ENCODE measurements at regions not wholly inside any gene's neighbourhood (a gene's known extent, or its start where the extent isn't known, plus 50 kb on each side); places are given as distances from the start of the nearest gene placed in this dataset.
"Not testable (repeated sequence)": the region's sequence is repeated elsewhere in the genome, so short reads cannot be mapped to it uniquely, and the experiment has no call there.

DNA sequence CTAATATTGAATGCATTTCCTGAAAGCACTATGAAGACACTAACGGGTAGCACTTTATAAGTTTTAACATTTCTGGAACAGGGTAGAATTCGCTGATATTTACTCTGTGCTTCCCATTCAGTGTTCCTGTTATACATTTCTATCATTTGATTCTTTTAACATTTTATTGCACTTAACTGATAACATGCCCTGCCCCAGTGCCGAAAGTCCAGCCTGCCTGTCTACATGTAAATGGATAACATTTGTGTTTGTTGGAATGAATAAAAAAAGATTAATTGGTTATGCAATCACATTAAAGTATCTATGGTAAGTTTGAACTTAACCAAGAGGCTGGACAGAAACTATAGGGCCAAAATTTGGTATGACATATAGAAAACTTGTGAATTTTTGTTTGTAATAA, 790.5 kb upstream of the TPTE start:
- no peak for TF ChIP-seq CTCF (IDR thresholded peaks at IDR 0.05; ENCODE audit: insufficient read depth, low read length, severe bottlenecking)
- FAIRE-seq (no peak), DNase-seq (ENCODE audit: low read depth) (no peak)
- H3K36me3 ChIP-seq (ENCODE audit: control insufficient read depth, insufficient read depth, low read length) = no peaks in the 10 kb centered on the region
- H3K4me3 ChIP-seq (ENCODE audit: low read depth, low read length) = no peak overlapping the region
- H3K27me3 ChIP-seq (ENCODE audit: control insufficient read depth, insufficient read depth, low read length) = no peaks in the 10 kb centered on the region

GRCh38 chr21:9731317-9731716, 790.1 kb upstream of the TPTE start:
- not testable (repeated sequence) for H3K36me3 ChIP-seq (ENCODE audit: control insufficient read depth, insufficient read depth, low read length)

GRCh38 chr21:9732605-9733004, 788.8 kb upstream of the TPTE start:
- not testable (repeated sequence) for FAIRE-seq; H3K4me3 ChIP-seq (ENCODE audit: low read depth, low read length); H3K27me3 ChIP-seq (ENCODE audit: control insufficient read depth, insufficient read depth, low read length); H3K36me3 ChIP-seq (ENCODE audit: control insufficient read depth, insufficient read depth, low read length); DNase-seq (ENCODE audit: low read depth)

More at GRCh38 chr21:9731317-9731716, 790.1 kb upstream of the TPTE start:
- H3K4me3 ChIP-seq (ENCODE audit: low read depth, low read length); FAIRE-seq; H3K27me3 ChIP-seq (ENCODE audit: control insufficient read depth, insufficient read depth, low read length); DNase-seq (ENCODE audit: low read depth): not testable (repeated sequence)

- FAIRE-seq; H3K27me3 ChIP-seq (ENCODE audit: control insufficient read depth, insufficient read depth, low read length); DNase-seq (ENCODE audit: low read depth); H3K36me3 ChIP-seq (ENCODE audit: control insufficient read depth, insufficient read depth, low read length); H3K4me3 ChIP-seq (ENCODE audit: low read depth, low read length): not testable (repeated sequence)
These were observed 787.4 kb upstream of the TPTE start for GRCh38 chr21:9733761-9734558.

DNA sequence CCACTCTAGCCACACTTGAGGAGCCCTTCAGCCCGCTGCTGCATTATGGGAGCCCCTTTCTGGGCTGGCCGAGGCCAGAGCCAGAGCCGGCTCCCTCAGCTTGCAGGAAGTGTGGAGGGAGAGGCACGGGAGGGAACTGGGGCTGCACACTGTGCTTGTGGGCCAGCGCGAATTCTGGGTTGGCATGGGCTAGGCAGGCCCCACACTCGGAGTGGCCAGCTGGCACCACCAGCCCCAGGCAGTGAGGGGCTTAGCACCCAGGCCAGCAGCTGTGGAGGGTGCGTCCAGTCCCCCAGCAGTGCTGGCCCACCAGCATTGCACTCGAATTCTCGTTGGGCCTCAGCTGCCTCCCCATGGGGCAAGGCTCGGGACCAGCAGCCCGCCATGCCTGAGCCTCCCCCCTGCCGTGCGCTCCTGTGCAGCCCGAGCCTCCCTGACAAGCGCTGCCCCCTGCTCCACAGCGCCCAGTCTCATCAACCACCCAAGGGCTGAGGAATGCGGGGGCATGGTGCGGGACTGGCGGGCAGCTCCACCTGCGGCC, 785.9 kb upstream of the TPTE start:
- no peak for DNase-seq (ENCODE audit: low read depth)
- Histone ChIP-seq H3K36me3 (ENCODE audit: control insufficient read depth, insufficient read depth, low read length) (no peaks in the 10 kb centered on the region), H3K27me3 (ENCODE audit: control insufficient read depth, insufficient read depth, low read length) (no peaks in the 10 kb centered on the region), H3K4me3 (ENCODE audit: low read depth, low read length) (no peak overlapping the region)
- FAIRE-seq = no peak
- no peak for TF ChIP-seq CTCF (IDR thresholded peaks at IDR 0.05; ENCODE audit: insufficient read depth, low read length, severe bottlenecking)

GRCh38 chr21:9737301-9737700, 784.1 kb upstream of the TPTE start:
- not testable (repeated sequence) for DNase-seq (ENCODE audit: low read depth); H3K27me3 ChIP-seq (ENCODE audit: control insufficient read depth, insufficient read depth, low read length); H3K36me3 ChIP-seq (ENCODE audit: control insufficient read depth, insufficient read depth, low read length); FAIRE-seq; H3K4me3 ChIP-seq (ENCODE audit: low read depth, low read length)

DNA sequence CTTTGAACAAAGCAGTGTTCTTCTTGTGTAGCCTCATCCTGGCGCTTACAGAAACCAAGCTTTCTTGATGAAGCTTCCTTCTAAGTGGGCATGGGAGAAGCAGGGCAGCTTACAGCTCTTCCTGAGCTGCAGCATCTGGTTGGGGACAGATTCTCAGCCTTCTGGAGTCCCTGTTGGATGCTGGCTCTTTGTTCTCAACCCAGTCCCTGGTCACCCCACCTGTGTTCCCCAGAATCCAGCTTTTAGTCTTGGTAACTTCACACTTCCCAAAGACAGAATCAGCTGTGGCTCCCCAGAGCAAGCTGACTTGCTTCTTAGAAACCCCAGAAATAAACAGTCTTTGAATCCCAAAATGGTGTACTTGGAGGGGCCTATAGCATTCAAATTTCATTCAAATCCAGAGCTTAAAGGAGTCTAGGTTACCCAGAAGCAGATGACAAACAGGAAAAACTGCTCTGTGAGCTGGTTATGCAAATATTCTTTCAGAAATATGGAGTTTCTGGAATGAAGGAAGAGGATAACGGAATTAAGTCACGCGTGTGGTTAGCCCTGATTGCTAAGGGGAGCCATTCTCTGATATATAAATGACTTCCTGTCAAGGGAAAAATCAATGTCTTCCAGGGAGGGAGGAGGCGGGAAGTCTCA, 783.4 kb upstream of the TPTE start:
- not testable (repeated sequence) for DNase-seq (ENCODE audit: low read depth); H3K27me3 ChIP-seq (ENCODE audit: control insufficient read depth, insufficient read depth, low read length); H3K36me3 ChIP-seq (ENCODE audit: control insufficient read depth, insufficient read depth, low read length); H3K4me3 ChIP-seq (ENCODE audit: low read depth, low read length); FAIRE-seq

DNA sequence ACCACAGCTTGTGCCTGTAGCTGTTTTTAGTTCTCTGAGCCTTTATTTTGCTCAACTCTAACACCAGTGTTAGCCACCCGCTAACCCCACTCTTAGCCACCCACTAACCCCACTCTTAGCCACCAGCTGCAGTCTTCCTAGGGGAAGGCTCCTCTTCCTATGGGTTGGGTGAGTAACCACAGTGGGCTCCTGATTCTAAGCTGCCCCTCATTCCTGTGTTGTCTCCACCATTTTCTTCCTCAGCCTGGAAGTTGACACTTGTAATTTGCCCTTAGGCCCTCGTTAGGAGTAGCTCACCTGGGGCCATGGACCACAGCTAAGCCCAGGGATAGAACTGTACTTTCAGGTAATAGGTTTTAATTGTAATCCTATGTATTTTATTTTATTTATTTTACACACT, 782.9 kb upstream of the TPTE start:
- DNase-seq (ENCODE audit: low read depth) = no peak
- H3K4me3 ChIP-seq (ENCODE audit: low read depth, low read length) = no peak overlapping the region
- H3K36me3 ChIP-seq (ENCODE audit: control insufficient read depth, insufficient read depth, low read length) = no peaks in the 10 kb centered on the region
- TF ChIP-seq CTCF (IDR thresholded peaks at IDR 0.05; ENCODE audit: insufficient read depth, low read length, severe bottlenecking) = no peak
- no peaks in the 10 kb centered on the region for H3K27me3 ChIP-seq (ENCODE audit: control insufficient read depth, insufficient read depth, low read length)
- no peak for FAIRE-seq

Data from bronchial epithelial cell (primary cell).